BJ (cell line): ENCODE measurements at regions not wholly inside any gene's neighbourhood (a gene's known extent, or its start where the extent isn't known, plus 50 kb on each side); places are given as distances from the start of the nearest gene placed in this dataset.

ENCODE experiments used
- CTCF ChIA-PET: fragments of 350-600 bp; formaldehyde crosslinking; extraction: SDS; loops from one replicate; lab custom pipeline; 2021; ENCODE audit warnings: antibody characterized with exemption, inconsistent platforms; lab: Yijun Ruan, JAX
- POLR2A ChIA-PET: fragments of 300-600 bp; sonication (Branson Sonifier 250); formaldehyde crosslinking; extraction: SDS; loops from one replicate; lab custom pipeline; 2021; ENCODE audit warnings: antibody characterized with exemption; lab: Charles Lee
- DNase-seq: peaks from one replicate; pipeline ENCODE4 v3.0.0-alpha.2; 2011; ENCODE audit warnings: low read depth
- H3K27me3 ChIP-seq: 2 replicates; pipeline ENCODE4 v1.6.0; 2011; ENCODE audit warnings: low read length; ENCODE audit not compliant: control insufficient read depth, insufficient read depth
- H3K36me3 ChIP-seq: 2 replicates; pipeline ENCODE4 v1.5.1; 2011; ENCODE audit warnings: low read length; ENCODE audit not compliant: control insufficient read depth, insufficient read depth
- H3K4me3 ChIP-seq: 2 replicates; pipeline ENCODE4 v1.5.1; 2011; ENCODE audit warnings: low read depth, mild to moderate bottlenecking, control low read depth, low read length
- CTCF ChIP-seq: IDR thresholded peaks from 2 replicates; pipeline ENCODE4 v1.5.1; 2011; ENCODE audit warnings: low read depth, mild to moderate bottlenecking, control low read depth, inconsistent platforms, low read length, moderate library complexity; ENCODE audit not compliant: insufficient read depth

DNA sequence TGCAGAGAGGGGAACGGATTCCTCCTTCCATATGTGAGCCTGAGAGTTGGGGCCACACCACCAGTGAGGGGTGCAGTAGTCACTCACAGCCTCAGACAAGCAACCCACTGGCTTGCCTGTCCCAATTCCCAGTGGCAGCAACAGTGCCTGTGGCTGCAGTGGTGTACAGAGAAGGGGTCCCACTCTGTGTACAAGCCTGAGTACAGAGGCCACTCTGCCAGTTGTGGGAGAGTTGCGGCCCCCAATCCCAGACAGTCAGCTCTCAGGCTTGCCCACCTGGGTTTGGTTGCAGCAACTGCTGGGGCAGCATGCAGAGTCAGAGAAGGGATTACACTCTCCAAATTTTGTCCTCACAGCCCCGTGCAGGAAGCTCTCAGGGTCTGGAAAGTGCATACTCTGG, 133.2 kb upstream of the RFX3 start:
- CTCF ChIA-PET = no interaction called here
- TF ChIP-seq CTCF = no peak
- POLR2A ChIA-PET = no interaction called here
- H3K4me3 ChIP-seq = no peak overlapping the region
- no peaks in the 10 kb centered on the region for H3K27me3 ChIP-seq
- no peak for DNase-seq
- no peaks in the 10 kb centered on the region for H3K36me3 ChIP-seq

- DNase-seq = no peak
- no peak for TF ChIP-seq CTCF
- Histone ChIP-seq H3K36me3 (no peaks in the 10 kb centered on the region), H3K27me3 (no peaks in the 10 kb centered on the region), H3K4me3 (no peak overlapping the region)
- ChIA-PET CTCF (no interaction called here), POLR2A (no interaction called here)
Observed at GRCh38 chr9:3656224-3656623, 130.4 kb upstream of the RFX3 start.

- POLR2A ChIA-PET = no interaction called here
Observed at GRCh38 chr9:3650994-3651622, 125.3 kb upstream of the RFX3 start.

GRCh38 chr9:3648722-3649246, 123.0 kb upstream of the RFX3 start:
- Histone ChIP-seq H3K27me3 (no peaks in the 10 kb centered on the region), H3K36me3 (no peaks in the 10 kb centered on the region), H3K4me3 (no peak overlapping the region)
- no peak for DNase-seq
- TF ChIP-seq CTCF = no peak
- ChIA-PET POLR2A (no interaction called here), CTCF (interaction anchor here (1.3 kb wide), 1 partner anchor 8 kb away, joined by 3 read pairs; no protein-coding TSS in a partner anchor)

More at GRCh38 chr9:3650994-3651622, 125.3 kb upstream of the RFX3 start:
- Histone ChIP-seq H3K36me3 (no peaks in the 10 kb centered on the region), H3K4me3 (no peak overlapping the region), H3K27me3 (no peaks in the 10 kb centered on the region)
- no peak for TF ChIP-seq CTCF
- no peak for DNase-seq
- CTCF ChIA-PET = interaction anchor here (1.0 kb wide), 1 partner anchor 13 kb away, joined by 4 read pairs; no protein-coding TSS in a partner anchor

- H3K36me3 ChIP-seq = no peaks in the 10 kb centered on the region
- no peaks in the 10 kb centered on the region for H3K27me3 ChIP-seq
- ChIA-PET CTCF (interaction anchor here (1.3 kb wide), 1 partner anchor 9 kb away, joined by 3 read pairs; no protein-coding TSS in a partner anchor), POLR2A (no interaction called here)
- TF ChIP-seq CTCF = no peak
- DNase-seq = no peak
- H3K4me3 ChIP-seq = no peak overlapping the region
Observed at GRCh38 chr9:3648266-3648665, 122.5 kb upstream of the RFX3 start.
